Mucosa of descending colon (tissue), 3 donors: ENCODE measurements at regions not wholly inside any gene's neighbourhood (a gene's known extent, or its start where the extent isn't known, plus 50 kb on each side); places are given as distances from the start of the nearest gene placed in this dataset.

ENCODE experiments used
- ATAC-seq: fragments of 200-7000 bp; cut with Tn5 transposase; one replicate; pipeline ENCODE4 v1.9.1; 2020; ENCODE audit warnings: mild to moderate bottlenecking, moderate library complexity
- DNase-seq, 3 donors: peaks; one replicate each; pipeline ENCODE4 v3.0.0-alpha.2; 2020
- H3K36me3 ChIP-seq: fragments of 200-600 bp; one replicate; pipeline ENCODE4 v1.8.0; 2021; ENCODE audit warnings: low read depth, mild to moderate bottlenecking
- H3K4me1 ChIP-seq: fragments of 200-600 bp; one replicate; pipeline ENCODE4 v1.8.0; 2021; ENCODE audit warnings: low read depth, mild to moderate bottlenecking
- H3K4me3 ChIP-seq: fragments of 200-600 bp; one replicate; pipeline ENCODE4 v1.8.0; 2021; ENCODE audit warnings: mild to moderate bottlenecking
- H3K9me3 ChIP-seq: fragments of 200-600 bp; one replicate; pipeline ENCODE4 v1.8.0; 2021; ENCODE audit warnings: mild to moderate bottlenecking
- intact Hi-C, 2 donors: fragments of 100-400 bp; cut with DNase I in 1 of 2; cut with micrococcal nuclease in 1 of 2; formaldehyde crosslinking; loops; one replicate each; pipeline versions ENCODE4 v1.11.0 to v1.11.1; 2022; cut with DNase I, micrococcal nuclease
- TF ChIP-seq, protein P1 (sequence below): fragments of 200-600 bp; IDR thresholded peaks from one replicate; pipeline ENCODE4 v1.8.0; 2022; ENCODE audit warnings: antibody characterized with exemption, mild to moderate bottlenecking
- donor health status: DM: no; HTN: no; CAD: no; lungs with moderate emphysema.
- donor health status: DM: no; HTN: no; CAD: no.
- donor health status: DM: no; HTN: yes; CAD: no.

GRCh38 chr11:13841393-13841792, 121.1 kb upstream of the SPON1 start:
- Histone ChIP-seq H3K36me3 (no peaks in the 10 kb centered on the region), H3K9me3 (no peaks in the 10 kb centered on the region), H3K4me1 (no peaks in the 10 kb centered on the region), H3K4me3 (no peak overlapping the region)
- TF ChIP-seq, protein P1, sequence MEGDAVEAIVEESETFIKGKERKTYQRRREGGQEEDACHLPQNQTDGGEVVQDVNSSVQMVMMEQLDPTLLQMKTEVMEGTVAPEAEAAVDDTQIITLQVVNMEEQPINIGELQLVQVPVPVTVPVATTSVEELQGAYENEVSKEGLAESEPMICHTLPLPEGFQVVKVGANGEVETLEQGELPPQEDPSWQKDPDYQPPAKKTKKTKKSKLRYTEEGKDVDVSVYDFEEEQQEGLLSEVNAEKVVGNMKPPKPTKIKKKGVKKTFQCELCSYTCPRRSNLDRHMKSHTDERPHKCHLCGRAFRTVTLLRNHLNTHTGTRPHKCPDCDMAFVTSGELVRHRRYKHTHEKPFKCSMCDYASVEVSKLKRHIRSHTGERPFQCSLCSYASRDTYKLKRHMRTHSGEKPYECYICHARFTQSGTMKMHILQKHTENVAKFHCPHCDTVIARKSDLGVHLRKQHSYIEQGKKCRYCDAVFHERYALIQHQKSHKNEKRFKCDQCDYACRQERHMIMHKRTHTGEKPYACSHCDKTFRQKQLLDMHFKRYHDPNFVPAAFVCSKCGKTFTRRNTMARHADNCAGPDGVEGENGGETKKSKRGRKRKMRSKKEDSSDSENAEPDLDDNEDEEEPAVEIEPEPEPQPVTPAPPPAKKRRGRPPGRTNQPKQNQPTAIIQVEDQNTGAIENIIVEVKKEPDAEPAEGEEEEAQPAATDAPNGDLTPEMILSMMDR, result no peak
- intact Hi-C loops, result no loop called here
- no peak for DNase-seq
- ATAC-seq, result no peak

DNA sequence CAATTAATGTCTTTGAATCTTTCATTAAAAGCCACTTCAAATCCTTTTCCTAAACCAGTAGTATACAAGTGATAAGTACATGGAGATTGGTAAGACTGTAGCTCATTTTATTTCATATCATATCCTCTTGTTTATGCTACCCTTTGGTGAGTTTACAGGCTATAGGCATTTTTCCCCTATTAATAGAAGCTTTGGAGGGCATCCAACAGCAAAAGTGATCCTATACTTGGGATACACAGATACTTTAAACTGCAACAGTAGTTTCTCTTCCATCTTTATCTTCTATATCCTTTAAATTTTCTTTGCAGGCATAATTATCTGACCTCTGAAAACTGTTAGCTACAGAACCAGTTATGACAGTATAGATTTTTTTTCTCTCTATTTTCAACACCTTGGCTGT, 114.5 kb upstream of the SPON1 start:
- no peaks in the 10 kb centered on the region for H3K36me3 ChIP-seq
- H3K4me3 ChIP-seq, result no peak overlapping the region
- no peak for ATAC-seq
- intact Hi-C loops, result no loop called here
- no peaks in the 10 kb centered on the region for H3K4me1 ChIP-seq
- TF ChIP-seq, protein P1, result no peak
- no peak for DNase-seq
- H3K9me3 ChIP-seq, result no peaks in the 10 kb centered on the region

DNA sequence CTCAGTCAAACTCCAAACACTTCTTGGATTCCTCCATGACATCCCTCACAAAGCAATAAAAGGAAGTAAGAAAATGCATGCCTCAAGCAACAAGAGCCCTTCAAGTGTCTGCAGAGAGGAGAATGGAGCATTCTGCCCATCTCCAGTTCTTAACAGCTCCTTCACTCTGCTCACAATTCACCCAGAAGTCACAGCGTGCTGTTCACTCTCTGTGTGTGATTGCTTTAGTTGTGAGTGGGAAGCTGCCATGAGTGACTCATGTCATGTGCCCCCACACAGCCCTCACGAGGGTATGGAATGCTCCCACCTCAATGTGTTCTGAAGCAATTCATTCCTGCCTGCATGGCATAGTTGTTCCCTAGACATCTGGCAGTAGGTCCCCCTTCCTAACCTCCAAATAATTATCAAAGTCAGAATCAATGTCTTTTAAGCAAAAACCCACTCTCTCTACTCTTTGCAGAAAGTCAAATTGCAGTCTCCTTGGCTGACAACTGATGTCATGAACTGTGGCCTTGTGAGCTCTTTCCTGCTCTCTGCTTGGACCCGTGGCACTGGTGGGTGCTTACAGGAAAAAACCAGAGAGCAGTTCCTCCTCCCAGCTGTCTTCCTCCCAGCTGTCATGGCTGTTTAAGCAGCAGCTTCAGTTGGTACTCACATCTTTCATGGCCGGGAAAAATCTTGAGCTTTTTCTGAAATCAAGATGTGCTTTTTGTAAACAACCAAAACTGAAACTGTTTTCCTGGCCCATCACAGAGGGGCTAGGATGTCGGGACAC, 112.1 kb upstream of the SPON1 start:
- H3K4me1 ChIP-seq, result no peaks in the 10 kb centered on the region
- no peaks in the 10 kb centered on the region for H3K36me3 ChIP-seq
- no peak for ATAC-seq
- no peak for DNase-seq
- no peak overlapping the region for H3K4me3 ChIP-seq
- TF ChIP-seq, protein P1, result no peak
- no peaks in the 10 kb centered on the region for H3K9me3 ChIP-seq
- intact Hi-C loops, result no loop called here

- intact Hi-C loops, result no loop called here
- Histone ChIP-seq H3K4me1 (no peaks in the 10 kb centered on the region), H3K4me3 (no peak overlapping the region), H3K36me3 (no peaks in the 10 kb centered on the region), H3K9me3 (no peaks in the 10 kb centered on the region)
- TF ChIP-seq, protein P1, result no peak
- DNase-seq (no peak), ATAC-seq (no peak)
Measured at GRCh38 chr11:13851691-13852090, 110.8 kb upstream of the SPON1 start.

DNA sequence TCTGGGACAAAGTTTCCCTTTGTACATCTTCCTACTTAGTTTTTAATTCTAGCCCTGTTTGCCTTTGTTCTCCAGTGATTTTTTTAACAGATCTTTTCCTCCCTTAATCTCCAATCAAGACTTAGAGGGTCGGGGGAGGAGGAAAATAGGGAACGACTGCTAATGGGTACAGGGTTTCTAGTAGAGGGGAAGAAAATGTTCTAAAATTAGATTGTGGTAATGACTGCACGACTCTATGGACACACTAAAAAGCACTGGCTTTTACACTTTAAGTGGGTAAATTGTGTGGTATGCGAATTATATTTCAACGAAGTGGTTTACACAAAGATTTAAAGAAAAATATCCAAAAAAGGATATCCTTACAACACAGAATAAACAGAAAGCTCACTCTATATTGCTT, 110.0 kb upstream of the SPON1 start:
- intact Hi-C loops, result no loop called here
- Histone ChIP-seq H3K9me3 (no peaks in the 10 kb centered on the region), H3K4me3 (no peak overlapping the region), H3K36me3 (no peaks in the 10 kb centered on the region), H3K4me1 (no peaks in the 10 kb centered on the region)
- ATAC-seq, result no peak
- TF ChIP-seq, protein P1, result no peak
- DNase-seq, result no peak
